T-helper 1 cell treated with Interleukin-12 subunit alpha and Interleukin-12 subunit beta and Interleukin-4 antibody, amounts not matched to agents 30 μg/mL and 1 μg/mL, for 36 hours (primary cell): ENCODE measurements at regions not wholly inside any gene's neighbourhood (a gene's known extent, or its start where the extent isn't known, plus 50 kb on each side); places are given as distances from the start of the nearest gene placed in this dataset.

Experiments
- H3K27ac Mint-ChIP-seq: one replicate; pipeline ENCODE4 v1.8.0; 2021; ENCODE audit warnings: mild to moderate bottlenecking, mixed read lengths
- H3K27me3 Mint-ChIP-seq: one replicate; pipeline ENCODE4 v1.8.0; 2021; ENCODE audit warnings: low read depth, mixed read lengths
- H3K36me3 Mint-ChIP-seq: one replicate; pipeline ENCODE4 v1.8.0; 2021; ENCODE audit warnings: low read depth, mixed read lengths
- H3K4me1 Mint-ChIP-seq: one replicate; pipeline ENCODE4 v1.8.0; 2021; ENCODE audit warnings: low read depth, mixed read lengths
- H3K4me3 Mint-ChIP-seq: one replicate; pipeline ENCODE4 v1.8.0; 2021; ENCODE audit warnings: mild to moderate bottlenecking, moderate library complexity, mixed read lengths
- H3K9me3 Mint-ChIP-seq: one replicate; pipeline ENCODE4 v1.8.0; 2021; ENCODE audit warnings: mixed read lengths

DNA sequence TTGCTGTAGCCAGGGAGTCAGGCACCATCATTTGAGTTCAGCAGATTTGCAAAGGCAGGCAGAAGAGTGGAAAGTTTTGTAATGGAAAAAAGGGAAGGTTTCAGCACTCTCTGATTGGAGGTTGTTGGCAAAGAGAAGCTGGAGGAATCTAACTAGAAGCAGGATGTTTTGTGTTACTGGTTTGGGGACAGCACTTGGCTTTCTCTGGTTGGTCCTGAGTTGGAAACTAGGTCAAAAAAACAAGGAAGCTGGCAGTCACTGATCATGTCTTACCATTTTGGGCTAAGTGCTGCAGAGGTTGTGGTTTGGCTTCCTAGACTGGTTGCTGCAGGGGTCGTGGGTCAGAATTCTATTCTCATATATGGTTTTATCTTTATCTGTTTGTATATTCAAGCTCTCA lies 189.8 kb downstream of the DRD1 start:
- H3K9me3 Mint-ChIP-seq, result no peaks in the 10 kb centered on the region
- H3K4me3 Mint-ChIP-seq, result no peak overlapping the region
- H3K4me1 Mint-ChIP-seq, result no peaks in the 10 kb centered on the region
- no peak overlapping the region for H3K27ac Mint-ChIP-seq
- H3K36me3 Mint-ChIP-seq, result no peaks in the 10 kb centered on the region
- no peaks in the 10 kb centered on the region for H3K27me3 Mint-ChIP-seq

DNA sequence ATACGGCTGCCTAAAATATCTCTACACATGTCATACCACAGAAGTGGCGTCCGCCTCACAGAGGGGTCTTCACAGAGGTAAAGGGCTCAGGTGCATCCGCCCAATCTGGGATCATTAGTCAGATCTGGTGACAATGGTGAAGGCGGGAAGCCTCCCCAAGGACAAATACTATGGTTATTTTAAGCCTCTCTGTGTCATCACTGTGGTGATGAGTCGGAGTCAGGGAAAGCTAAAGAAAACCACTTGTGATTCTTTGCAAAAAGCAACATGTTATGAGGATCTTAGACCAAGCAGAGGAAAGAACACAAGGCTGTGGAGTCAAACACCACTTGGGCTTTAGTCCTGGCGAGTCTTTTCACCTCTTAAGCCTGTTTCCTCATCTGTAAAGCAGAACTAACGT lies 190.4 kb downstream of the DRD1 start:
- Mint-ChIP-seq H3K27ac (no peak overlapping the region), H3K4me1 (no peaks in the 10 kb centered on the region), H3K27me3 (no peaks in the 10 kb centered on the region), H3K4me3 (no peak overlapping the region), H3K9me3 (no peaks in the 10 kb centered on the region), H3K36me3 (no peaks in the 10 kb centered on the region)

DNA sequence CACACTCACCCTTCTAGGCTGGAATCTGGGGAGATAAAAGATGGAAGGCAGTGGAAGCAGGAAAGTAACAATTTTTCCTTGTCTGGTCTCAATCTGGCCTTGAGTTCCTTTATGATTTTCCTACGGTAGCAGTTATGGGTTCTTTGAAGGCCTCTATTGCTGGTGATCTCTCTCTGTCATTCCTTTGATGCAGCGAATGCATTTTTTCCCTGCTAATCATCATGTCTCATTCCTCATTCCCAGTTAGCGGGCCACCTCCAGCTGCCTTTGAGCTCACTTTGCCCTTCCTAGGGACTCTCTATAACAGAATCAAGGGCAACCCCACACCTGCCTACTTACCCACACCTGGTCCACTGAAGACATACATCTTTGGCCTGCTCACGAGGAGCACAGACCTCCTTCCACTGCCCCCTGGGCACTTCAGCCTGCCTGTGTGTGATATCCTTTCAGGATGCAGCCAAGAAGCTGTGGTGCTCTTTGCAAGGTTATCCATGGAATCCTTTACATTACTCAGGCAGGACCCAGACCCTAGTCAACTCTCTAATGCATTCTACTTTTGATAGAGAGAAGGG lies 191.7 kb downstream of the DRD1 start:
- H3K4me1 Mint-ChIP-seq, result no peaks in the 10 kb centered on the region
- no peaks in the 10 kb centered on the region for H3K27me3 Mint-ChIP-seq

DNA sequence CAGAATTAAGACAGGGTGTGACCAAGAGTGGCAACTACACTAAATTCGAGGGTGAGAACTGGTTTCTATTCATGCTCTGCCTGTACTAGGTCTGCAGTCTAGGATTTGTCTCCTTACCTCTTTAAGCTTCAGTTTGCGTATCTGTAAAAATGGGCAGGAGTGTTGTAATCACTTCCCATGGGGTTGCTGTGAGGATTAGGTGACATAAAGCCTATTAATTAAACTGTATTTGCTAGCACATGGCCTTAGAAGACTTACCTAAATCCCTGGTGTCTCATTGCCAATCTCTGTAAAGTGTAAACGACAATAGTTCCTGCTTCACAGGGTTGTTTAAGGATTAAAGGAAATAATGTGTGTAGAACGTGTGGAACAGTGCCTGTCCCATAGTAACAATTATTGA lies 193.6 kb downstream of the DRD1 start:
- Mint-ChIP-seq H3K9me3 (no peaks in the 10 kb centered on the region), H3K4me1 (no peaks in the 10 kb centered on the region), H3K4me3 (no peak overlapping the region), H3K27ac (no peak overlapping the region), H3K36me3 (no peaks in the 10 kb centered on the region), H3K27me3 (no peaks in the 10 kb centered on the region)

More for the DNA sequence above, 191.7 kb downstream of the DRD1 start:
- Mint-ChIP-seq H3K4me3 (no peak overlapping the region), H3K36me3 (no peaks in the 10 kb centered on the region), H3K9me3 (no peaks in the 10 kb centered on the region), H3K27ac (no peak overlapping the region)

DNA sequence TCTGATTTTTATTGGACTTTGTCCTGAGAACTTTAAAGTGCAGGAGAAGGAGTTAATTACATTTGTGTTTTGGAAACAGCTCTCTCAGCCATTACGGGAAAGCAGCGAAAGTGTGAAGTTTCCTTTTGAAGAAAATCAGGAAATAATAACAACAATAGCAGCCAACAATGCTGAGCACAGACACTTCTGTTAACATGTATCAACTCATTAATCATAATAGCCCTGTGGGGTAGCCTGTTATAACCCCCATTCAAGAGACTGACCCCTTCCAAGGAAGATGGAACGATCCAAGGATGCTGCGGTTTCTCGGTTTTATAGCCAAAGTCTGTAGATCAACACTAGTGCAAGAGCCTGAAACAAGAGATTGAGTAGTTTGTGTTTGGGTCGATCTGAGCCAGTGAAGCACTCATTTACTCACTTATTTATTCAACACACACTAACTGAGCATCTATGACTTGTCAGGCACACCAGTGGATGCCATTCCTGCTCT lies 195.5 kb downstream of the DRD1 start:
- Mint-ChIP-seq H3K36me3 (no peaks in the 10 kb centered on the region), H3K27ac (no peak overlapping the region), H3K4me3 (no peak overlapping the region), H3K27me3 (no peaks in the 10 kb centered on the region), H3K9me3 (no peaks in the 10 kb centered on the region), H3K4me1 (no peaks in the 10 kb centered on the region)

DNA sequence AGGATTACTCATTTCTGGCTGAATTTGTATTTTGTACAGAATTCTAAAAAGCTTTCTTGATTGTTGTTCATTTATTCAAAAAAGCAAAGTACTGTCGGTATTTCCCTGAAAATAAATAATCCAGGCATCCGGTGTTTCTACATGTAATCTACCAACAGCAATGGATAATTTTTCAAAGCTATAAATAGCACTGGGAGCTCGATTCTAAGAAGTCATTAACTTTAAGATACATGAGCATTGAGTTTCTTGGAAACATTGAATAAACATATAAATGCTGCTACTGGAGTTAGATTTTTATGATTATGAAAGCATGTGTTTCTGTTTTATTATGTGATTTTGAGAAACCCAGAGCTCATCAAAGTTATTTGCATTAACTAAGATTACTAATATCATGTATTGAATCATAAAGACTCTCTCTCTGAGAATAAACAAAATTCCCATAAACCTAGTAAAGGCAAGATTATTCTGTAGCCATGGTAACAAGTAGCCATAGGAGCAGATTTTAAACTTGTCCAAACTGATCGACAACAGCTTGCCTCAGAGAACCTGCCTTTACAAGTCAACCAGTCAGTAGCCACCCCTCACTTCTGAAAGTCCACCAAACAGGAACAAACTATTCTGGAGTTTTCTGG lies 197.0 kb downstream of the DRD1 start:
- Mint-ChIP-seq H3K27ac (no peak overlapping the region), H3K36me3 (no peaks in the 10 kb centered on the region), H3K9me3 (no peaks in the 10 kb centered on the region), H3K4me1 (no peaks in the 10 kb centered on the region), H3K27me3 (no peaks in the 10 kb centered on the region), H3K4me3 (no peak overlapping the region)

DNA sequence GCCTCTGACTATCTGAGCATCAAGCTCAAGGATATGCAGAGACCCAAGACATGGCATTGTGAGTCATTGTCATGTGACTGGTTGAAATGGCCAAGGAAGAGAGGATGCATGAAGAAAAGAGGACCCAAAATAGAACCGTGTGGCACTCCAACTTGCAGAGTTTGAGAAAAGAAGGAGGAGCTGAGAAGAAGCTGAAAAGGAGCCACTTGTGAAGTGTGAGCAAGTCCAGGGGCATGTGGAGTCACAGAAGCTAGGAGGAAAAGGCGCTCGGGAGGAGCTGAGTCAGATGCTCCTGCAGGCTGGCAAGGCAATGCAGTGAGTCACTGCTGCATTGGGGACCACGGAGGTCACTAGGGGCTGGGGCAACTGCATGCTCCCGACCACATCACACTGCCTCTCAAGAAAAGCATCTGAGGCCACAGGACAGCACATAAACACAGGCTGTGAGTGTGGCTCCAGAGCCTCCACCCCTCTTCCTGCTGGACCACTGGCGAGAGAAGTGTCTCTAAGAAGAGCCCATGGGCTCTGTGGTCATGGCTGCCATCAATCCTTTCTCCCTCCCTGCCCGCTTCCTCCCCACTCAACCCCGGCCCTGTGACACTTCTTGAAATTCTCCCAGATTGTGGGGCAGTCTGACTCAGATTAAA lies 197.6 kb downstream of the DRD1 start:
- Mint-ChIP-seq H3K4me1 (no peaks in the 10 kb centered on the region), H3K36me3 (no peaks in the 10 kb centered on the region), H3K4me3 (no peak overlapping the region), H3K27me3 (no peaks in the 10 kb centered on the region), H3K9me3 (no peaks in the 10 kb centered on the region), H3K27ac (no peak overlapping the region)

DNA sequence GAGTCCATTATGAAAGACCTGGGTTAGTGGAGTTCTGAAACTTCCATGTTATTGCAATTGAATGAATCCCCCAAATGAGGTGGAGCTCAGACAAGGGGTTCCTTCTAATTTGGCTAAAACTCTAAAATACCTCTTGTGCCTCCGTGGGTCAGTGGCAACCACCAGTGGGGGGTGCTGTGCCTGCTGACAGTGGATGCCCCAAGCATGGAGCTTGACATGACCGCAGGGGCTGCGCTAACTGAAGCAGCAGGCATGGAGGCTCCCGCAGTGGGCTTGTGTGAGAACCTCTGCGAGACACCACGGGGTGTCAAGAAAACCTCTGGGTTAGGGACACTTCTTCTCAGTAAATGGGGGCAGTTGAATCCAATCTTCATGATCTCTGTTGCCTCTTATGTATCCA lies 200.5 kb downstream of the DRD1 start:
- H3K4me1 Mint-ChIP-seq, result no peaks in the 10 kb centered on the region
- no peaks in the 10 kb centered on the region for H3K27me3 Mint-ChIP-seq
- H3K27ac Mint-ChIP-seq, result no peak overlapping the region
- no peaks in the 10 kb centered on the region for H3K9me3 Mint-ChIP-seq
- no peaks in the 10 kb centered on the region for H3K36me3 Mint-ChIP-seq
- H3K4me3 Mint-ChIP-seq, result no peak overlapping the region

DNA sequence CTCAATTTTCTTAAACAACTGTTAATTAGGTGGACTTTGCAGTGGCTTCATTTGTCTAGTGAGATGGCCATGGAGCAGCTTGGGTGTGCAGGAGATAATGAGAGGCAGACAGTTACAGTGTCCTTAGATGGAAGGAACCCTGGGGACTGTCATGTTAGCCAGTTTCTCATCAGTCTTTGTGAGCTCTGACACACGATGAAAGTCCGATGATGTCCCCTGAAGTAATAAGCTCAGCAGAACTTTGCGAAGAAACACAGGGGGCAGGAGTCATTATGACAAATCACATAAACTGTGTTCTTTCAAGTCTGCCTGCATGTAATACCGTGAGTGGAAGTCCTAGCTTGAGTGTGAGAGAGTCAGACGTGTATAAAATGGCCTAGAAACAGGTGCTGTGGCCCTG lies 201.8 kb downstream of the DRD1 start:
- no peaks in the 10 kb centered on the region for H3K36me3 Mint-ChIP-seq
- H3K4me1 Mint-ChIP-seq, result no peaks in the 10 kb centered on the region
- no peak overlapping the region for H3K27ac Mint-ChIP-seq
- H3K9me3 Mint-ChIP-seq, result no peaks in the 10 kb centered on the region
- H3K4me3 Mint-ChIP-seq, result no peak overlapping the region
- H3K27me3 Mint-ChIP-seq, result no peaks in the 10 kb centered on the region

DNA sequence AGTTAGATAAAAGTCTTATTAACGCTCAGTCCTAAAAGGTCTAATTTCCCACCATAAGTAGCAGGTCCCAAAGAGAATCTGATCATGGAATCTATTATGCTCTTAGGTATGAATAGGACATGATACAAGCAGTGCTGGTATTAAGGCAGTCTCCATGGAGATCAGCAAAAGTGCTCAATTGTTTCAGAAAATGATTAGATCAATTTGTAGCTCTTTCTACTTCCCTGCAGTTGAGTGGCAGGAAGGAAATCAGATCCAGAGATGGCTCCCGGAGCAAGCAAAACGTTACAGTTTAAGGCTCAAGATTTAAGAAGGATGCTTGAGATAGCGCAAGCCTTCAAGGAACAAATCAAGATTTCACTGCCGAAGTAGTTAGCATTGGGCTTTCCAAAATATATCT lies 205.7 kb downstream of the DRD1 start:
- H3K4me3 Mint-ChIP-seq, result no peak overlapping the region
- no peak overlapping the region for H3K27ac Mint-ChIP-seq
- H3K36me3 Mint-ChIP-seq, result no peaks in the 10 kb centered on the region
- H3K27me3 Mint-ChIP-seq, result no peaks in the 10 kb centered on the region
- H3K4me1 Mint-ChIP-seq, result no peaks in the 10 kb centered on the region
- H3K9me3 Mint-ChIP-seq, result no peaks in the 10 kb centered on the region

DNA sequence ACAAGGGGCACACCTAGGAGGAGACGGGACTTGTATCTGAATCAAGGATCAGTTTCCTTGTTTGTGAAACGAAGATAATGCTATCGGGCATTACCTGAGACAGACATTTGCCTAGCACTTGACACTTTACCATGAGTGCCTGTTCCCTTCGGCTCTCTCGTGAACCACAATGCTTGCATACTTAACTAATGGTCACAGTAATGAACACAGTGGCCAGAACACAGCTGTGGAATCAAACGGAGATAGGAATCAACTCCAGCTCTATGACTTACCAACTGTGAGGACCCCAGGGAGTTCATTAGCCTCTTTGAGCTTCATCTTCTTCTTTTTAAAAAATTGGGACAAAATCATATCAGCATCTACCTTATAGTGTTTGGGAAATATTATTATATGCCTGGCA lies 207.8 kb downstream of the DRD1 start:
- no peaks in the 10 kb centered on the region for H3K9me3 Mint-ChIP-seq
- H3K4me3 Mint-ChIP-seq, result no peak overlapping the region
- no peak overlapping the region for H3K27ac Mint-ChIP-seq
- no peaks in the 10 kb centered on the region for H3K36me3 Mint-ChIP-seq
- H3K27me3 Mint-ChIP-seq, result no peaks in the 10 kb centered on the region
- no peaks in the 10 kb centered on the region for H3K4me1 Mint-ChIP-seq

DNA sequence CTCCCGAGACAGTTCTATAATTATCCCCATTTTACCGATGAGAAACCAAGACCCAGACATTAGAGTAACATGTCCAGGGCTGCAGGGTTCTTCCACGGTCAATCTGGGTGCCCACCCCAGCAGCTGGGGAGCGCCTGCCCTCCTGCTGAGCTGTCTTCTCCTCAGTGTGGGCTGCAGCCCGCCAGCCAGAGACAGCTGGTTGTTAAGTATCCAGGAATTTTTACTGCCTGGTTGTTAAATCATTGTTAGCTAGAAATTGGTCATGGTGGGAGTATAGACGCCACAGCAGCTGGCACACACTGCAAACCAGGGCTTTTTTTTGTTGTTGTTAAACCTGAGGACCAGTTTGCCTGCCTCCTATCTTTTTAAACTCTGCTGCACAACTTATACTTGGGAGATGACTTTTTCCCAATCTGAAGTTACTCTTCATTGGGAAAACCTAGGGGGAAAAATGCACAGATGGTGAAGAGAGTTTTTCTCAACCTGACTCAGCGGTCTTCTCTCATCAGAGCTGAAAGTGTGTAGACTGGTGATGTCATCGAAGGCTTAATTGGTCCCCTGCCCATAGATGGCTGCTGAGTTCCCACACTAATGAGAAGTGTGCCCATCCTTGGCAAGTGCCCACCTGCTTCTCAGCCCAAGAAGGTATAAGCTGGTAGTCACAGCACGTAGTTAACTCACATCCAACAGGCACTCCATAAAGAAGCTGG lies 208.6 kb downstream of the DRD1 start:
- Mint-ChIP-seq H3K27me3 (no peaks in the 10 kb centered on the region), H3K4me1 (no peaks in the 10 kb centered on the region), H3K36me3 (no peaks in the 10 kb centered on the region), H3K27ac (no peak overlapping the region), H3K4me3 (no peak overlapping the region), H3K9me3 (no peaks in the 10 kb centered on the region)

DNA sequence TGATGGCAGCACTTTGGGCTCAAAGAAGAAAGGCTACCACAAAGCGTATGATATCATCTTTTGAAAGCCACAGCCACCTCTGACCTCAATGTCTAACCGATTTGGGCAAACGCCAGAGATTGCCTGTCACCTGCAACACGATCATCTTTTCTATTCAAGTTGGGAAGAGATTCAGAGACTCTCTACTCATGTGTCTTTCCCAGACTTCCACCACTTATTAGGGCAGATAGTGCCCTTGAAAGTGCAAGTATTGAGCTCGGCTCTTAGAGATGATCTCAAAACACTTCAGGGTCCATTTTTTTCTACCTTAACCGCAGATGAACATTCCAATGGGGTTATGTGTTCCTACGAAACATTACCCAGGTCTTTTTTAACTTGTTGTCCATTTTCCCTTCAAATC lies 213.7 kb downstream of the DRD1 start:
- Mint-ChIP-seq H3K36me3 (no peaks in the 10 kb centered on the region), H3K27me3 (no peaks in the 10 kb centered on the region), H3K27ac (no peak overlapping the region), H3K4me1 (no peaks in the 10 kb centered on the region), H3K4me3 (no peak overlapping the region), H3K9me3 (no peaks in the 10 kb centered on the region)

DNA sequence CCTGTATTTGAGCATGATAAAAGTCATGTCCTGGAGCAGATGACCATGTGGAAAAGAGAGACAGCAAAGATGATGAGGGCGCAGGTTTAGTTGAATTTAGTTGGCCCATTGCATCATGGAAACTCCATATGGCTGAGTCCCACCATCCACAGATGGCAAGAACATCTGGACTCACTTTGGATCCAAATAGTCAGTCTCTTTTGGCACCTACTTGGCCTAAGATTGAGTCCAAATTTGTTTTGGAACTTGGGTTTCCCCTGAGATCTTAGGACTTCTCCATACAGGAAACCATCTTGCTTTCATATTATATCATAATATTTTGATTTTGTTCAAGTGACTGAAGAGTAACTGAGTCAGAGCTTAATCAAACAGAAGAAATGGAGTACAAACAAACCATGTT lies 217.5 kb downstream of the DRD1 start:
- no peak overlapping the region for H3K4me3 Mint-ChIP-seq
- H3K27me3 Mint-ChIP-seq, result peaks cover 5% of the 10 kb centered on the region
- no peaks in the 10 kb centered on the region for H3K36me3 Mint-ChIP-seq
- no peak overlapping the region for H3K27ac Mint-ChIP-seq
- H3K4me1 Mint-ChIP-seq, result no peaks in the 10 kb centered on the region
- no peaks in the 10 kb centered on the region for H3K9me3 Mint-ChIP-seq

DNA sequence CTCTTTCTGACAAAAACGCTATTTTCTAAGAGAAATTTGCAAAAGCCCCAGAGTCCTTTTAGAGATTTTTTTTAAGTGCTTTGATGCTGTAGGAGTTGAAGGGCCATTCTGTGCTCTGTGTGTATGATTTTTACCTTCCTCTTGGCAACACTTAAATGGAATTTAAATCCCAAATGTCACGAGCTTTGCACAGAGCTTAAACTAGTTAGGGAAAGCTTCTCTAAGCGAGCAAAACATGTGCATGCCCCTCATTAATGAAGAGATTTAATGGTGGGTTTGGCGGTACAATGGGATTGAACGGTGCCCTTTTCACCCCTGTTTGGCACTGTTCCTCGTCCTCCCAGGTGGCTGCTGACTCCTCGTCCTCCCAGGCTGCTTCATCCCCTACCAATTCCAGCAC lies 220.7 kb downstream of the DRD1 start:
- Mint-ChIP-seq H3K9me3 (no peaks in the 10 kb centered on the region), H3K27me3 (peaks cover 5% of the 10 kb centered on the region), H3K4me1 (no peaks in the 10 kb centered on the region), H3K4me3 (no peak overlapping the region), H3K27ac (no peak overlapping the region), H3K36me3 (no peaks in the 10 kb centered on the region)
